Testis (tissue), 2 donors: ENCODE measurements at regions not wholly inside any gene's neighbourhood (a gene's known extent, or its start where the extent isn't known, plus 50 kb on each side); places are given as distances from the start of the nearest gene placed in this dataset.

Experiments used
- DNase-seq: peaks from one replicate; pipeline ENCODE4 v3.0.0-alpha.2; 2019
- H3K27ac ChIP-seq, 2 donors: fragments of 200-600 bp; sonication (generic); one replicate each; pipeline ENCODE4 v1.5.1; 2019
- H3K27me3 ChIP-seq: fragments of 200-600 bp; sonication (generic); one replicate; pipeline ENCODE4 v1.5.1; 2019
- H3K36me3 ChIP-seq: fragments of 200-600 bp; sonication (generic); one replicate; pipeline ENCODE4 v1.5.1; 2017; ENCODE audit warnings: low read depth; ENCODE audit errors: missing control alignments
- H3K4me1 ChIP-seq: fragments of 200-600 bp; sonication (generic); one replicate; pipeline ENCODE4 v1.5.1; 2019
- H3K4me3 ChIP-seq, 2 donors: fragments of 200-600 bp; sonication (generic); one replicate each; pipeline ENCODE4 v1.5.1; 2017 to 2019
- H3K9me3 ChIP-seq: fragments of 200-600 bp; sonication (generic); one replicate; pipeline ENCODE4 v1.5.1; 2017
- CTCF ChIP-seq, 3 experiments: fragments of 450-650 bp in 2 of 3; fragments of 200-600 bp in 1 of 3; sonication (generic) in 1 of 3; IDR thresholded peaks; one replicate each; pipeline ENCODE4 v1.5.1; 2016 to 2019; ENCODE audit warnings: antibody characterized with exemption in 3 of 3, mild to moderate bottlenecking in 2 of 3, moderate library complexity in 1 of 3
- POLR2A ChIP-seq: fragments of 450-650 bp; IDR thresholded peaks from one replicate; pipeline ENCODE4 v1.6.1; 2017; ENCODE audit warnings: antibody characterized with exemption, mild to moderate bottlenecking, moderate library complexity
- WGBS, 2 donors: methylation state at CpG; one replicate each; pipeline ENCODE4 v1.1.5; 2018; 5-methylcytosine and 5-hydroxymethylcytosine counted together
- intact Hi-C: fragments of 100-400 bp; cut with DNase I; formaldehyde crosslinking; loops from one replicate; pipeline ENCODE4 v1.15.1; 2023; ENCODE audit warnings: low total_unique reads

DNA sequence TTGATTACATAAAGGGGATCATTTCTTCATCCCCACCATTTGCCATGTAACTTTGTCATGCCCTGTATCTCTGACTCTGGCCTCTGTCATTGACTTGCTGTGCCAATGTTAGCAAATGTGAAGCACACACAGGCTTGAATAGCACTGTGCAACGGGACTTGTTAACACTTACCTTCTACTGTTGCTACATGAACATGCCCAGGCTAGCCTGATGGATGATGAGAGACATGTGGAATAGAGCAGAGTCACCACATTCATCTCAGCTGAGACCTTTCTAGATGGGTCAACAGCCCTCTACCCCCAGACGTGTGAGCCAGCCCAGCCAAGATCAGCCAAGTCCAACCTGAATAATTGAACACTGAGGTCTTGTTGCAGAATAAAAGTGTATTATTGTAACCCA, 162.1 kb upstream of the SALL1 start:
- Histone ChIP-seq H3K36me3 (no peaks in the 10 kb centered on the region), H3K9me3 (no peaks in the 10 kb centered on the region), H3K4me3 (no peak overlapping the region), H3K27ac (no peak overlapping the region), H3K27me3 (no peaks in the 10 kb centered on the region), H3K4me1 (no peaks in the 10 kb centered on the region)
- no peak for DNase-seq
- intact Hi-C loops = no loop called here
- 56 to 67% methylated on average over 2 of the region's 2 CpGs for WGBS, 2 donors
- TF ChIP-seq CTCF (IDR thresholded peaks at IDR 0.05) (no peak), POLR2A (no peak)

GRCh38 chr16:51312363-51313150, 161.5 kb upstream of the SALL1 start:
- WGBS, 2 donors = 50 to 59% methylated on average over 2 of the region's 2 CpGs
- Histone ChIP-seq H3K4me1 (no peaks in the 10 kb centered on the region), H3K27me3 (no peaks in the 10 kb centered on the region), H3K27ac (no peak overlapping the region), H3K36me3 (no peaks in the 10 kb centered on the region), H3K9me3 (no peaks in the 10 kb centered on the region), H3K4me3 (no peak overlapping the region)
- TF ChIP-seq POLR2A (no peak), CTCF (IDR thresholded peaks at IDR 0.05) (no peak)
- intact Hi-C loops = no loop called here
- DNase-seq = no peak

GRCh38 chr16:51310159-51310558, 159.1 kb upstream of the SALL1 start:
- intact Hi-C loops = no loop called here

DNA sequence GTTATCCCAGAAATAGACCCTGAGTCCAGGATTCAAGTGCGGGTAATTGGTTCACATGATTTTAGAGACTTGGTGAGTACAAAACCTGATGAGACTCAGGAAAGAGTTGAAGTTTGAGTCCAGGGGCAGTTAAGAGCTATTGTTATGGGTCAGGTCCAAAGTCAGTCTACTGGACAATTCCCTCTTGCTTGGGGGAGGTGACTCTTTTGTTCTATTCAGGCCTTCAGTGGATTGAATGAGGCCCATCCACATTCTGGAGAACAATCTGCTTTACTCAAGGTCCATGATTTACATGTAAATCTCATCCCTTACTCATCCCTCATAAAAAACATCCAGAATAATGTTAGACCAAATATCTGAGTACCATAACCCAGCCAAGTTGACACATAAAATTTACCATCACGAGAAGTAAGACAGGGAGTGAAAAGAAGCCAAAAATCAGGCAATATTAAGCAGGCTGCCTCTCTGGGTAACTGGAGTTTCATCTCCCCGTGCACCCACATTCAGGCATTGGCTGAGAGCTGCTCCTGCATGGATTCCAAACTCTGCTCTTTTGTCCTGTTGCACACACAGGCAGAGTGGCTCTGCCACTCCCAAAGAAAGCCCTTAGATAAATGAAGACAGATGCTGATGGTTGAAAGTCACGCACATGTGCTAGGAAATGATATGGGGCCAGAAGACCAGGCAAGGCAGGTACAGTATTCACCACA, 156.0 kb upstream of the SALL1 start:
- WGBS, 2 donors = 84 to 91% methylated on average over 4 of the region's 4 CpGs
- no peak for DNase-seq
- Histone ChIP-seq H3K9me3 (no peaks in the 10 kb centered on the region), H3K4me3 (no peak overlapping the region), H3K4me1 (no peaks in the 10 kb centered on the region), H3K27ac (no peak overlapping the region), H3K36me3 (no peaks in the 10 kb centered on the region), H3K27me3 (no peaks in the 10 kb centered on the region)
- intact Hi-C loops = no loop called here
- TF ChIP-seq POLR2A (no peak), CTCF (IDR thresholded peaks at IDR 0.05) (no peak)

More at GRCh38 chr16:51310159-51310558, 159.1 kb upstream of the SALL1 start:
- Histone ChIP-seq H3K27ac (no peak overlapping the region), H3K36me3 (no peaks in the 10 kb centered on the region), H3K9me3 (no peaks in the 10 kb centered on the region), H3K4me1 (no peaks in the 10 kb centered on the region), H3K4me3 (no peak overlapping the region), H3K27me3 (no peaks in the 10 kb centered on the region)
- TF ChIP-seq CTCF (IDR thresholded peaks at IDR 0.05) = no peak
- no peak for TF ChIP-seq POLR2A
- DNase-seq = no peak
